Endothelial cell of umbilical vein (primary cell): ENCODE measurements at regions not wholly inside any gene's neighbourhood (a gene's known extent, or its start where the extent isn't known, plus 50 kb on each side); places are given as distances from the start of the nearest gene placed in this dataset.

Experiments
- BruUV-seq: library from RNA; stranded (reverse); fragments of 400-500 nt; replicated peaks from 2 replicates; lab custom pipeline; 2021; lab: Mats Ljungman, UMichigan
- CTCF ChIA-PET: fragments of 300-600, 350-600 bp; sonication (Branson Sonifier 250); formaldehyde crosslinking; loops from one replicate; lab custom pipeline; 2021; ENCODE audit warnings: antibody characterized with exemption, inconsistent platforms; lab: Charles Lee
- POLR2A ChIA-PET: fragments of 300-600, 350-600 bp; sonication (Branson Sonifier 250); formaldehyde crosslinking; loops from one replicate; lab custom pipeline; 2021; ENCODE audit warnings: antibody characterized with exemption, inconsistent platforms; lab: Charles Lee
- DNase-seq: peaks from one replicate; pipeline ENCODE4 v3.0.0-alpha.2; 2011; ENCODE audit warnings: low read depth, low spot score
- FAIRE-seq: peaks from 2 replicates; lab custom pipeline; 2011; peaks lifted over from hg19 to GRCh38; lab: Jason Lieb, UNC
- H2AFZ ChIP-seq: 2 replicates; pipeline ENCODE4 v1.6.0; 2012; ENCODE audit warnings: low read depth, low read length, control low read depth, inconsistent platforms
- H3K27ac ChIP-seq: 2 replicates; pipeline ENCODE4 v1.5.1; 2011; ENCODE audit warnings: low read depth, mild to moderate bottlenecking, control low read depth, low read length, moderate library complexity; ENCODE audit not compliant: insufficient read depth
- H3K27me3 ChIP-seq, 2 experiments: 2 replicates each; pipeline versions ENCODE4 v1.6.0 to v1.6.1; 2011; ENCODE audit warnings: low read length in 2 of 2, mixed read lengths in 1 of 2; ENCODE audit not compliant: control insufficient read depth in 2 of 2, insufficient read depth in 2 of 2
- H3K36me3 ChIP-seq, 2 experiments: 2 replicates in 1 of 2; 3 replicates in 1 of 2; pipeline ENCODE4 v1.5.1; 2011; ENCODE audit warnings: low read length in 2 of 2, mild to moderate bottlenecking in 1 of 2, moderate library complexity in 1 of 2; ENCODE audit not compliant: control insufficient read depth in 2 of 2, insufficient read depth in 2 of 2; ENCODE audit errors: extremely low read depth in 1 of 2
- H3K4me1 ChIP-seq: 3 replicates; pipeline ENCODE4 v1.5.1; 2011; ENCODE audit warnings: mild to moderate bottlenecking, low read length; ENCODE audit not compliant: control insufficient read depth, insufficient read depth; ENCODE audit errors: extremely low read depth
- H3K4me2 ChIP-seq: 2 replicates; pipeline ENCODE4 v1.6.1; 2011; ENCODE audit warnings: low read length, control low read depth, mixed read lengths; ENCODE audit not compliant: insufficient read depth
- H3K4me3 ChIP-seq, 3 experiments: fragments of 200-600 bp in 1 of 3; sonication (generic), shearing (Covaris generic) in 1 of 3; replicated peaks in 1 of 3; 2 replicates each; pipeline ENCODE4 v1.5.1; 2011 to 2016; ENCODE audit warnings: control low read depth in 3 of 3, low read length in 3 of 3, mild to moderate bottlenecking in 2 of 3, inconsistent platforms in 1 of 3, low read depth in 1 of 3, moderate library complexity in 1 of 3; ENCODE audit not compliant: insufficient read depth in 1 of 3
- H3K79me2 ChIP-seq: 2 replicates; pipeline ENCODE4 v1.6.0; 2012; ENCODE audit warnings: low read length, inconsistent platforms; ENCODE audit not compliant: control insufficient read depth, insufficient read depth
- H3K9ac ChIP-seq: replicated peaks from 2 replicates; pipeline ENCODE3; 2011; ENCODE audit warnings: low read length, control low read depth; ENCODE audit not compliant: insufficient read depth; ENCODE audit errors: extremely low read depth
- H3K9me1 ChIP-seq: replicated peaks from 3 replicates; pipeline ENCODE4 v1.6.0; 2011; ENCODE audit warnings: mild to moderate bottlenecking, low read length; ENCODE audit not compliant: control insufficient read depth, insufficient read depth; ENCODE audit errors: extremely low read depth
- H3K9me3 ChIP-seq: replicated peaks from 2 replicates; pipeline ENCODE4 v1.5.1; 2012; ENCODE audit warnings: low read length, inconsistent platforms; ENCODE audit not compliant: control insufficient read depth, insufficient read depth
- H4K20me1 ChIP-seq: replicated peaks from 2 replicates; pipeline ENCODE3; 2011; ENCODE audit warnings: mild to moderate bottlenecking, low read length; ENCODE audit not compliant: control insufficient read depth, insufficient read depth; ENCODE audit errors: extremely low read depth
- JUN ChIP-seq: IDR thresholded peaks from 2 replicates; pipeline ENCODE4 v1.6.1; 2011; ENCODE audit warnings: borderline replicate concordance, low read depth; ENCODE audit not compliant: insufficient read length, insufficient read depth
- POLR2AphosphoS5 ChIP-seq: IDR thresholded peaks from 2 replicates; pipeline ENCODE4 v1.6.1; 2012; ENCODE audit warnings: low read depth, mild to moderate bottlenecking, control low read depth, low read length, moderate library complexity; ENCODE audit not compliant: insufficient read depth
- dilution Hi-C: fragments of 300-500 bp; cut with MboI; formaldehyde crosslinking; loops from one replicate; pipeline ENCODE4 v1.15.0; 2019; ENCODE audit warnings: low sequenced_read_pairs; ENCODE audit not compliant: extremely low pct_ligation_motif_present
- intact Hi-C: fragments of 100-400 bp; cut with micrococcal nuclease; formaldehyde crosslinking; loops from one replicate; pipeline ENCODE4 v1.10.0; 2022
- TF ChIP-seq, protein P1 (sequence below), 2 donors: IDR thresholded peaks; 1 replicate in 1 of 2; 2 replicates in 1 of 2; pipeline ENCODE4 v1.5.1; 2011; ENCODE audit warnings: low read length in 2 of 2, mild to moderate bottlenecking in 2 of 2, moderate library complexity in 2 of 2, control low read depth in 1 of 2, inconsistent platforms in 1 of 2, low read depth in 1 of 2; ENCODE audit not compliant: insufficient read depth in 1 of 2; ENCODE audit errors: extremely low read depth in 1 of 2

DNA sequence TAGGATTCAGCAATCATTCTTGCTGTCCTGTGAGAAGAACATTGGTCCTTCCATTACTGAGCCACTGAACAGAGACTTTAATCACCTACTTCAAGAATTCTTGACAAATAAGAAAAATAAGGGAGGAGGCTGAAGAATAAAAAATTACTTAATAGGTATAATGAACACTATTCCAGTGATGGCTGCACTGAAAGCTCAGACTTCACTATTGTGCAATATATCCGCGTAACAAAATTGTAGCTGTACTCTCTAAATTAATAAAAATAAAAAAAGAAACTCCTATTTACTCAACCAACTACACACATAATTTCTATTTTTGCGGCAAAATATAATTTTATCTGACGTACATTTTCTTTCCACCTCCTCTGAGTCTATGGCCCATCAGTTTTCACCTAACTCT lies 2441.0 kb downstream of the PCDH7 start:
- dilution Hi-C loops (no loop called here), intact Hi-C loops (no loop called here)
- Histone ChIP-seq H3K9ac (no peak overlapping the region), H3K27ac (no peak overlapping the region), H4K20me1 (no peaks in the 10 kb centered on the region), H3K27me3 (no peaks in the 10 kb centered on the region), H3K79me2 (no peaks in the 10 kb centered on the region), H2AFZ (no peak overlapping the region), H3K9me1 (no peaks in the 10 kb centered on the region), H3K4me1 (no peaks in the 10 kb centered on the region), H3K9me3 (no peaks in the 10 kb centered on the region), H3K36me3 (no peaks in the 10 kb centered on the region), H3K4me2 (no peak overlapping the region), H3K4me3 (no peak overlapping the region)
- CTCF ChIA-PET: no interaction called here
- POLR2A ChIA-PET: no interaction called here
- BruUV-seq: no TSS peak
- no peak for TF ChIP-seq POLR2AphosphoS5
- FAIRE-seq: no peak
- no peak for DNase-seq

DNA sequence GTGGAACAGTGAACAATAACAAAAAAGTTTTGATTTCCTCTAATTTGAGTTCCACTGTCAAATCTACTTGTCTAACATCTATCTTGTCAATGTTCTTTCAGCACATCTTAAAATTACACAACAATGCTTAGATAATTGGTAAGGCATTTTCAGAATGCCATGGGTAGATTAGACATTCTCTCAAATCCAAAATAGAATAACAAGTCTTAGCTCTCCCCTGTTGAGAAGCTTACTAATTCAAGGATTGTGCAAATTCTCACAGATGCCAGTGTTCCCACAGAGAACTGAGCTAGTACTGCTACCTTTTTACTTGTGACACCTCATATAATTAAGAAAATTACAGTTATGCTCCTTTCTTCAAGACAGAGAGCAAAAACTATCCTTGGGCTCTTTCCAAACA lies 2442.0 kb downstream of the PCDH7 start:
- dilution Hi-C loops: no loop called here
- CTCF ChIA-PET: no interaction called here

More for the DNA sequence above, 2442.0 kb downstream of the PCDH7 start:
- intact Hi-C loops: no loop called here
- no peak for TF ChIP-seq JUN
- TF ChIP-seq, protein P1, sequence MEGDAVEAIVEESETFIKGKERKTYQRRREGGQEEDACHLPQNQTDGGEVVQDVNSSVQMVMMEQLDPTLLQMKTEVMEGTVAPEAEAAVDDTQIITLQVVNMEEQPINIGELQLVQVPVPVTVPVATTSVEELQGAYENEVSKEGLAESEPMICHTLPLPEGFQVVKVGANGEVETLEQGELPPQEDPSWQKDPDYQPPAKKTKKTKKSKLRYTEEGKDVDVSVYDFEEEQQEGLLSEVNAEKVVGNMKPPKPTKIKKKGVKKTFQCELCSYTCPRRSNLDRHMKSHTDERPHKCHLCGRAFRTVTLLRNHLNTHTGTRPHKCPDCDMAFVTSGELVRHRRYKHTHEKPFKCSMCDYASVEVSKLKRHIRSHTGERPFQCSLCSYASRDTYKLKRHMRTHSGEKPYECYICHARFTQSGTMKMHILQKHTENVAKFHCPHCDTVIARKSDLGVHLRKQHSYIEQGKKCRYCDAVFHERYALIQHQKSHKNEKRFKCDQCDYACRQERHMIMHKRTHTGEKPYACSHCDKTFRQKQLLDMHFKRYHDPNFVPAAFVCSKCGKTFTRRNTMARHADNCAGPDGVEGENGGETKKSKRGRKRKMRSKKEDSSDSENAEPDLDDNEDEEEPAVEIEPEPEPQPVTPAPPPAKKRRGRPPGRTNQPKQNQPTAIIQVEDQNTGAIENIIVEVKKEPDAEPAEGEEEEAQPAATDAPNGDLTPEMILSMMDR (IDR thresholded peaks at IDR 0.05; ENCODE audit: extremely low read depth in 1 of 2, insufficient read depth in 1 of 2, low read depth in 1 of 2, low read length in 2 of 2): no peak
- TF ChIP-seq POLR2AphosphoS5: no peak
- no peaks in the 10 kb centered on the region for H3K36me3 ChIP-seq
- H3K79me2 ChIP-seq: no peaks in the 10 kb centered on the region
- no peaks in the 10 kb centered on the region for H4K20me1 ChIP-seq
- H3K27ac ChIP-seq: no peak overlapping the region
- POLR2A ChIA-PET: no interaction called here
- BruUV-seq: no TSS peak
- H3K4me3 ChIP-seq: no peak overlapping the region
- H3K27me3 ChIP-seq: no peaks in the 10 kb centered on the region
- DNase-seq (no peak), FAIRE-seq (no peak)
- H3K4me2 ChIP-seq: no peak overlapping the region
- no peaks in the 10 kb centered on the region for H3K9me3 ChIP-seq
- no peak overlapping the region for H3K9ac ChIP-seq
- no peaks in the 10 kb centered on the region for H3K4me1 ChIP-seq
- no peaks in the 10 kb centered on the region for H3K9me1 ChIP-seq
- H2AFZ ChIP-seq: no peak overlapping the region
